SU-DHL-6 (cell line): ENCODE measurements at regions not wholly inside any gene's neighbourhood (a gene's known extent, or its start where the extent isn't known, plus 50 kb on each side); places are given as distances from the start of the nearest gene placed in this dataset.

Source experiments
- EZH2phosphoT487 ChIP-seq: fragments of 200-600 bp; sonication (generic), shearing (Covaris generic); conservative IDR thresholded peaks from 2 replicates; pipeline ENCODE4 v1.6.1; 2018; ENCODE audit warnings: mild to moderate bottlenecking, antibody characterized with exemption, low read length, moderate library complexity, mixed read lengths
- TF ChIP-seq, protein P1 (sequence below): fragments of 200-600 bp; sonication (generic); IDR thresholded peaks from one replicate; pipeline ENCODE4 v1.5.1; 2017; ENCODE audit warnings: antibody characterized with exemption, mild to moderate bottlenecking, low read length, moderate library complexity; ENCODE audit not compliant: insufficient read depth, poor library complexity, severe bottlenecking

DNA sequence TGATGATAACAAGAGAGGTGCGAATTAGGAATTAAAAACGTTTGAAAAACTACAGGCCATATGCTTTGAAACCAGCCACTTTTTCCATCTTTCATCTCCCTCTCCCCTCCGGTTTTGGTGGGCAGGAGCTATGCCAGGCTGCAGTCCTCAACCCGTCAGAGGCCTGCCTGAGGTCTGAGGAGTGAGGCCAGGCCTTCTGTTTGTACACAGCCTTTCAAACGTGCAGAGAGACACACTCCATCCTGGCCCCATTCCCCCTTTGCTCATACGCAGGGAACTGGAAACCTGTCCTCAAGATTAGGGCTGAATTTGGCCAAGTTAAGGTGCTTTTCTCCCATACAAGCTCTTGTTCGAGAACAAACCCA lies 74.5 kb downstream of the ZIC5 start:
- TF ChIP-seq EZH2phosphoT487, result no peak
- TF ChIP-seq, protein P1, sequence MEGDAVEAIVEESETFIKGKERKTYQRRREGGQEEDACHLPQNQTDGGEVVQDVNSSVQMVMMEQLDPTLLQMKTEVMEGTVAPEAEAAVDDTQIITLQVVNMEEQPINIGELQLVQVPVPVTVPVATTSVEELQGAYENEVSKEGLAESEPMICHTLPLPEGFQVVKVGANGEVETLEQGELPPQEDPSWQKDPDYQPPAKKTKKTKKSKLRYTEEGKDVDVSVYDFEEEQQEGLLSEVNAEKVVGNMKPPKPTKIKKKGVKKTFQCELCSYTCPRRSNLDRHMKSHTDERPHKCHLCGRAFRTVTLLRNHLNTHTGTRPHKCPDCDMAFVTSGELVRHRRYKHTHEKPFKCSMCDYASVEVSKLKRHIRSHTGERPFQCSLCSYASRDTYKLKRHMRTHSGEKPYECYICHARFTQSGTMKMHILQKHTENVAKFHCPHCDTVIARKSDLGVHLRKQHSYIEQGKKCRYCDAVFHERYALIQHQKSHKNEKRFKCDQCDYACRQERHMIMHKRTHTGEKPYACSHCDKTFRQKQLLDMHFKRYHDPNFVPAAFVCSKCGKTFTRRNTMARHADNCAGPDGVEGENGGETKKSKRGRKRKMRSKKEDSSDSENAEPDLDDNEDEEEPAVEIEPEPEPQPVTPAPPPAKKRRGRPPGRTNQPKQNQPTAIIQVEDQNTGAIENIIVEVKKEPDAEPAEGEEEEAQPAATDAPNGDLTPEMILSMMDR, result no peak
